Adrenal gland (tissue), 9 donors: ENCODE measurements at regions not wholly inside any gene's neighbourhood (a gene's known extent, or its start where the extent isn't known, plus 50 kb on each side); places are given as distances from the start of the nearest gene placed in this dataset.

Experiments used
- DNase-seq, 7 donors: peaks; one replicate each; pipeline ENCODE4 v3.0.0-alpha.2; 2019 to 2020
- H3K27ac ChIP-seq, 5 donors: fragments of 200-600 bp; sonication (generic) in 4 of 5; 1 replicate in 3 of 5; 2 replicates in 2 of 5; pipeline versions ENCODE4 v1.5.1 to v1.8.0; 2016 to 2020; ENCODE audit warnings: mild to moderate bottlenecking in 1 of 5
- H3K27me3 ChIP-seq: fragments of 200-600 bp; 2 replicates; pipeline ENCODE4 v1.8.0; 2021
- H3K36me3 ChIP-seq, 2 donors: fragments of 200-600 bp; replicated peaks in 1 of 2; 1 replicate in 1 of 2; 2 replicates in 1 of 2; pipeline versions ENCODE4 v1.5.1 to v1.8.0; 2018 to 2022
- H3K4me1 ChIP-seq, 2 donors: fragments of 200-600 bp; replicated peaks in 1 of 2; 1 replicate in 1 of 2; 2 replicates in 1 of 2; pipeline versions ENCODE4 v1.5.1 to v1.8.0; 2018 to 2021
- H3K4me3 ChIP-seq, 4 donors: fragments of 200-600 bp; sonication (generic) in 3 of 4; one replicate each; pipeline ENCODE4 v1.5.1; 2016 to 2018
- H3K9me3 ChIP-seq, 3 donors: fragments of 200-600 bp; sonication (generic) in 1 of 3; replicated peaks in 1 of 3; 1 replicate in 2 of 3; 2 replicates in 1 of 3; pipeline versions ENCODE4 v1.5.1 to v1.8.0; 2016 to 2021
- CTCF ChIP-seq, 6 experiments: fragments of 450-650 bp in 4 of 6; fragments of 200-600 bp in 2 of 6; sonication (generic) in 1 of 6; IDR thresholded peaks; 1 replicate in 5 of 6; 2 replicates in 1 of 6; pipeline versions ENCODE4 v1.5.1 to v1.8.0; 2016 to 2021; ENCODE audit warnings: antibody characterized with exemption in 6 of 6, mild to moderate bottlenecking in 2 of 6, moderate library complexity in 1 of 6
- POLR2A ChIP-seq, 2 donors: fragments of 450-650 bp; IDR thresholded peaks; one replicate each; pipeline ENCODE4 v1.6.1; 2017; ENCODE audit warnings: antibody characterized with exemption in 2 of 2, mild to moderate bottlenecking in 2 of 2, moderate library complexity in 1 of 2
- WGBS, 4 donors: extraction: QIAGEN DNeasy Blood & Tissue Kit in 2 of 4; methylation state at CpG; one replicate each; pipeline versions ENCODE4 v1.1.5 to v1.1.7; 2013 to 2017; 5-methylcytosine and 5-hydroxymethylcytosine counted together
- intact Hi-C, 2 donors: fragments of 100-400 bp; cut with DNase I; formaldehyde crosslinking; loops; one replicate each; pipeline versions ENCODE4 v1.14.1 to v1.15.0; 2022 to 2023
- donor health status: healthy with polysubstance abuse.
- donor health status: Bipolar disorder and iron deficiency.
- donor health status: DM: yes; HTN: yes; CAD: no.
- donor health status: DM: no; HTN: no; CAD: no.
- donor health status: DM: no; HTN: no; CAD: no.

- Histone ChIP-seq H3K4me1 (no peaks in the 10 kb centered on the region), H3K36me3 (no peaks in the 10 kb centered on the region), H3K27me3 (no peaks in the 10 kb centered on the region), H3K9me3 (no peaks in the 10 kb centered on the region), H3K27ac (no peak overlapping the region), H3K4me3 (no peak overlapping the region)
- DNase-seq, result no peak
- intact Hi-C loops, result no loop called here
- TF ChIP-seq CTCF (IDR thresholded peaks at IDR 0.05), result no peak
- TF ChIP-seq POLR2A (IDR thresholded peaks at IDR 0.05), result no peak
- WGBS, 4 donors, result 78 to 81% (median 79%) methylated on average over 5 of the region's 5 CpGs
These were observed 577.8 kb downstream of the MAFB start for GRCh38 chr20:40111282-40111681.

GRCh38 chr20:40110311-40110831 is 578.7 kb downstream of the MAFB start:
- DNase-seq, result peak in 2 of 7 donors; percentile 1 to 15
- Histone ChIP-seq H3K36me3 (no peaks in the 10 kb centered on the region), H3K9me3 (no peaks in the 10 kb centered on the region), H3K27ac (no peak overlapping the region), H3K4me3 (no peak overlapping the region), H3K4me1 (no peaks in the 10 kb centered on the region), H3K27me3 (no peaks in the 10 kb centered on the region)
- intact Hi-C loops, result no loop called here
- WGBS, 4 donors, result 56 to 82% (median 70%) methylated on average over 4 of the region's 4 CpGs
- TF ChIP-seq CTCF (IDR thresholded peaks at IDR 0.05) (no peak), POLR2A (IDR thresholded peaks at IDR 0.05) (no peak)

GRCh38 chr20:40109136-40109535 is 579.9 kb downstream of the MAFB start:
- Histone ChIP-seq H3K27ac (no peak overlapping the region), H3K4me3 (no peak overlapping the region), H3K9me3 (no peaks in the 10 kb centered on the region), H3K4me1 (no peaks in the 10 kb centered on the region), H3K27me3 (no peaks in the 10 kb centered on the region), H3K36me3 (no peaks in the 10 kb centered on the region)
- intact Hi-C loops, result no loop called here
- 64 to 79% (median 68%) methylated on average over 5 of the region's 5 CpGs for WGBS, 4 donors
- no peak for DNase-seq
- TF ChIP-seq CTCF (IDR thresholded peaks at IDR 0.05) (no peak), POLR2A (IDR thresholded peaks at IDR 0.05) (no peak)

GRCh38 chr20:40108321-40108720 is 580.7 kb downstream of the MAFB start:
- 87 to 91% (median 89%) methylated on average over 7 of the region's 7 CpGs for WGBS, 4 donors
- no peak overlapping the region for H3K4me3 ChIP-seq
- TF ChIP-seq CTCF (IDR thresholded peaks at IDR 0.05), result no peak
- TF ChIP-seq POLR2A (IDR thresholded peaks at IDR 0.05), result no peak
- no peak for DNase-seq
- no peak overlapping the region for H3K27ac ChIP-seq
- intact Hi-C loops, result no loop called here
- H3K36me3 ChIP-seq, result no peaks in the 10 kb centered on the region
- H3K4me1 ChIP-seq, result no peaks in the 10 kb centered on the region
- no peaks in the 10 kb centered on the region for H3K9me3 ChIP-seq
- H3K27me3 ChIP-seq, result no peaks in the 10 kb centered on the region
